Trophoblast cell (in vitro differentiated cells and primary cell): ENCODE measurements at regions not wholly inside any gene's neighbourhood (a gene's known extent, or its start where the extent isn't known, plus 50 kb on each side); places are given as distances from the start of the nearest gene placed in this dataset.
"Not testable (repeated sequence)": the region's sequence is repeated elsewhere in the genome, so short reads cannot be mapped to it uniquely, and the experiment has no call there.

Experiments
- DNase-seq, 2 donors: peaks; one replicate each; pipeline ENCODE4 v3.0.0-alpha.2; 2016
- H2AFZ ChIP-seq: 2 replicates; pipeline ENCODE4 v1.6.1; 2013; ENCODE audit warnings: low read length, moderate library complexity, mild to moderate bottlenecking; ENCODE audit not compliant: insufficient read depth, poor library complexity
- H2AK5ac ChIP-seq: 2 replicates; pipeline ENCODE4 v1.6.1; 2013; ENCODE audit warnings: mild to moderate bottlenecking, low read length
- H2BK120ac ChIP-seq: 2 replicates; pipeline ENCODE4 v1.6.1; 2013; ENCODE audit warnings: low read length, mild to moderate bottlenecking, moderate library complexity; ENCODE audit not compliant: insufficient read depth, poor library complexity
- H2BK12ac ChIP-seq: 2 replicates; pipeline ENCODE4 v1.6.1; 2013; ENCODE audit warnings: mild to moderate bottlenecking, low read length, moderate library complexity
- H2BK5ac ChIP-seq: 2 replicates; pipeline ENCODE4 v1.6.1; 2013; ENCODE audit warnings: low read length, low read depth, moderate library complexity, mild to moderate bottlenecking; ENCODE audit not compliant: poor library complexity
- H3K14ac ChIP-seq: 2 replicates; pipeline ENCODE4 v1.6.1; 2013; ENCODE audit warnings: mild to moderate bottlenecking, low read length
- H3K18ac ChIP-seq: 2 replicates; pipeline ENCODE4 v1.6.1; 2013; ENCODE audit warnings: mild to moderate bottlenecking, low read length
- H3K23ac ChIP-seq: 2 replicates; pipeline ENCODE4 v1.6.1; 2013; ENCODE audit warnings: low read length
- H3K27ac ChIP-seq: 2 replicates; pipeline ENCODE4 v1.5.1; 2013; ENCODE audit warnings: low read depth, mild to moderate bottlenecking, inconsistent platforms, low read length, moderate library complexity
- H3K27me3 ChIP-seq: 2 replicates; pipeline ENCODE4 v1.6.1; 2013; ENCODE audit warnings: inconsistent platforms, mild to moderate bottlenecking, low read length, moderate library complexity; ENCODE audit not compliant: insufficient read depth
- H3K36me3 ChIP-seq, 2 experiments: 1 replicate in 1 of 2; 2 replicates in 1 of 2; pipeline ENCODE4 v1.6.1; 2013; ENCODE audit warnings: low read length in 2 of 2, mild to moderate bottlenecking in 2 of 2, moderate library complexity in 1 of 2; ENCODE audit not compliant: insufficient read depth in 2 of 2, control insufficient read depth in 1 of 2
- H3K4ac ChIP-seq: 2 replicates; pipeline ENCODE4 v1.6.1; 2013; ENCODE audit warnings: low read depth, mild to moderate bottlenecking, low read length, moderate library complexity
- H3K4me1 ChIP-seq, 2 experiments: 1 replicate in 1 of 2; 2 replicates in 1 of 2; pipeline ENCODE4 v1.6.1; 2013; ENCODE audit warnings: low read length in 2 of 2, mild to moderate bottlenecking in 2 of 2, moderate library complexity in 1 of 2; ENCODE audit not compliant: insufficient read depth in 2 of 2, control insufficient read depth in 1 of 2
- H3K4me2 ChIP-seq: 2 replicates; pipeline ENCODE4 v1.6.1; 2013; ENCODE audit warnings: inconsistent platforms, mild to moderate bottlenecking, low read length, moderate library complexity
- H3K4me3 ChIP-seq: 2 replicates; pipeline ENCODE4 v1.5.1; 2013; ENCODE audit warnings: mild to moderate bottlenecking, low read depth, low read length, inconsistent platforms
- H3K79me1 ChIP-seq: one replicate; pipeline ENCODE4 v1.6.1; 2013; ENCODE audit warnings: low read length
- H3K79me2 ChIP-seq: 2 replicates; pipeline ENCODE4 v1.6.1; 2013; ENCODE audit warnings: low read length, mild to moderate bottlenecking; ENCODE audit not compliant: control insufficient read depth, insufficient read depth, poor library complexity
- H3K9ac ChIP-seq: 2 replicates; pipeline ENCODE4 v1.6.1; 2013; ENCODE audit warnings: mild to moderate bottlenecking, low read length
- H3K9me3 ChIP-seq: 2 replicates; pipeline ENCODE4 v1.6.1; 2013; ENCODE audit warnings: low read depth, mild to moderate bottlenecking, control low read depth, inconsistent platforms, low read length; ENCODE audit not compliant: insufficient read depth
- H4K12ac ChIP-seq: 2 replicates; pipeline ENCODE4 v1.6.1; 2013; ENCODE audit warnings: low read depth, mild to moderate bottlenecking, low read length, moderate library complexity
- H4K8ac ChIP-seq: 2 replicates; pipeline ENCODE4 v1.6.1; 2013; ENCODE audit warnings: low read depth, mild to moderate bottlenecking, low read length, moderate library complexity
- H4K91ac ChIP-seq: one replicate; pipeline ENCODE4 v1.6.1; 2013; ENCODE audit warnings: low read depth, mild to moderate bottlenecking, low read length, moderate library complexity
- WGBS: extraction: QIAGEN DNeasy Blood & Tissue Kit; methylation state at CpG from one replicate; pipeline ENCODE4 v1.1.7; 2013; ENCODE audit warnings: missing lambda C conversion rate; ENCODE audit not compliant: insufficient read length, insufficient coverage; ENCODE audit errors: extremely low coverage; 5-methylcytosine and 5-hydroxymethylcytosine counted together

GRCh38 chr3:75380276-75380771, 283.8 kb upstream of the FRG2C start:
- H4K8ac ChIP-seq, result no peak overlapping the region
- no peak overlapping the region for H2AFZ ChIP-seq
- no peak overlapping the region for H4K12ac ChIP-seq
- no peak overlapping the region for H2BK12ac ChIP-seq
- H3K27ac ChIP-seq, result no peak overlapping the region
- H3K14ac ChIP-seq, result no peak overlapping the region
- peak overlapping the region; percentile 73 for H3K4me3 ChIP-seq
- H3K79me2 ChIP-seq, result no peaks in the 10 kb centered on the region
- H2BK5ac ChIP-seq, result no peak overlapping the region
- peaks cover 9% of the 10 kb centered on the region for H3K9me3 ChIP-seq
- H3K4me1 ChIP-seq, result no peaks in the 10 kb centered on the region
- no peaks in the 10 kb centered on the region for H3K27me3 ChIP-seq
- no CpG with 5 or more reads among the region's 13 CpGs for WGBS
- peak overlapping the region; percentile 100 for H3K23ac ChIP-seq
- H3K4ac ChIP-seq, result no peak overlapping the region
- H4K91ac ChIP-seq, result no peak overlapping the region
- no peaks in the 10 kb centered on the region for H3K36me3 ChIP-seq
- DNase-seq, result no peak
- no peaks in the 10 kb centered on the region for H3K79me1 ChIP-seq
- no peak overlapping the region for H3K4me2 ChIP-seq
- peak overlapping the region; percentile 64 for H3K9ac ChIP-seq
- H3K18ac ChIP-seq, result no peak overlapping the region
- H2BK120ac ChIP-seq, result no peak overlapping the region
- H2AK5ac ChIP-seq, result no peak overlapping the region

- H3K79me1 ChIP-seq, H2BK120ac ChIP-seq, H2AK5ac ChIP-seq, DNase-seq, H3K4me1 ChIP-seq, H4K8ac ChIP-seq, H3K9me3 ChIP-seq, H3K18ac ChIP-seq, H3K4me3 ChIP-seq, H3K23ac ChIP-seq, H2BK12ac ChIP-seq, H4K12ac ChIP-seq, H2BK5ac ChIP-seq, H3K14ac ChIP-seq, H3K4ac ChIP-seq, H4K91ac ChIP-seq, H3K9ac ChIP-seq, H3K36me3 ChIP-seq, H2AFZ ChIP-seq, H3K27me3 ChIP-seq, H3K4me2 ChIP-seq, H3K79me2 ChIP-seq, H3K27ac ChIP-seq: not testable (repeated sequence)
- no CpG with 5 or more reads among the region's 4 CpGs for WGBS
These were observed 280.1 kb upstream of the FRG2C start for GRCh38 chr3:75384016-75384415.

- H3K9ac ChIP-seq, H3K27me3 ChIP-seq, H2AFZ ChIP-seq, H3K4ac ChIP-seq, H4K12ac ChIP-seq, H3K4me2 ChIP-seq, H3K14ac ChIP-seq, H3K9me3 ChIP-seq, H3K79me1 ChIP-seq, H4K91ac ChIP-seq, H3K18ac ChIP-seq, H2AK5ac ChIP-seq, H2BK5ac ChIP-seq, DNase-seq, H2BK120ac ChIP-seq, H3K4me1 ChIP-seq, H4K8ac ChIP-seq, H2BK12ac ChIP-seq, H3K36me3 ChIP-seq, H3K23ac ChIP-seq, H3K27ac ChIP-seq, H3K4me3 ChIP-seq, H3K79me2 ChIP-seq: not testable (repeated sequence)
- no CpG with 5 or more reads among the region's 5 CpGs for WGBS
These were observed 275.5 kb upstream of the FRG2C start for GRCh38 chr3:75388486-75389124.

- H3K79me1 ChIP-seq, H3K4ac ChIP-seq, H3K79me2 ChIP-seq, H3K4me1 ChIP-seq, DNase-seq, H4K91ac ChIP-seq, H2BK12ac ChIP-seq, H3K4me2 ChIP-seq, H3K9ac ChIP-seq, H3K23ac ChIP-seq, H3K18ac ChIP-seq, H2AK5ac ChIP-seq, H3K4me3 ChIP-seq, H2BK5ac ChIP-seq, H4K12ac ChIP-seq, H3K27ac ChIP-seq, H4K8ac ChIP-seq, H2AFZ ChIP-seq, H3K36me3 ChIP-seq, H3K27me3 ChIP-seq, H3K14ac ChIP-seq, H3K9me3 ChIP-seq, H2BK120ac ChIP-seq: not testable (repeated sequence)
- WGBS, result no CpG with 5 or more reads among the region's 3 CpGs
These were observed 270.8 kb upstream of the FRG2C start for GRCh38 chr3:75393288-75393694.
